Kidney glomerular epithelial cell (primary cell): ENCODE measurements at regions not wholly inside any gene's neighbourhood (a gene's known extent, or its start where the extent isn't known, plus 50 kb on each side); places are given as distances from the start of the nearest gene placed in this dataset.

Source experiments
- DNase-seq: peaks from one replicate; lab custom pipeline; 2025; lab: John Stamatoyannopoulos, UW

GRCh38 chr16:62974424-62974823 is 938.2 kb upstream of the CDH8 start:
- no peak for DNase-seq

- no peak for DNase-seq
These were observed 934.6 kb upstream of the CDH8 start for GRCh38 chr16:62970851-62971250.

- DNase-seq = no peak
These were observed 933.6 kb upstream of the CDH8 start for GRCh38 chr16:62969711-62970318.

- no peak for DNase-seq
These were observed 931.4 kb upstream of the CDH8 start for GRCh38 chr16:62967611-62968010.

- DNase-seq = no peak
These were observed 930.9 kb upstream of the CDH8 start for GRCh38 chr16:62967163-62967562.

- DNase-seq = no peak
These were observed 930.4 kb upstream of the CDH8 start for GRCh38 chr16:62966626-62967025.

GRCh38 chr16:62965831-62966230 is 929.6 kb upstream of the CDH8 start:
- DNase-seq = no peak

- no peak for DNase-seq
These were observed 927.6 kb upstream of the CDH8 start for GRCh38 chr16:62963846-62964245.

GRCh38 chr16:62955033-62955349 is 918.8 kb upstream of the CDH8 start:
- DNase-seq = no peak

- no peak for DNase-seq
These were observed 918.1 kb upstream of the CDH8 start for GRCh38 chr16:62954144-62955032.

GRCh38 chr16:62950351-62950750 is 914.1 kb upstream of the CDH8 start:
- DNase-seq = no peak

GRCh38 chr16:62940569-62940968 is 904.3 kb upstream of the CDH8 start:
- no peak for DNase-seq

GRCh38 chr16:62939687-62940086 is 903.4 kb upstream of the CDH8 start:
- DNase-seq = no peak

- DNase-seq = no peak
These were observed 897.7 kb upstream of the CDH8 start for GRCh38 chr16:62933929-62934328.

GRCh38 chr16:62929593-62929992 is 893.4 kb upstream of the CDH8 start:
- DNase-seq = no peak

GRCh38 chr16:62927122-62927521 is 890.9 kb upstream of the CDH8 start:
- DNase-seq = no peak

- DNase-seq = no peak
These were observed 890.0 kb upstream of the CDH8 start for GRCh38 chr16:62926121-62926801.

GRCh38 chr16:62921904-62922303 is 885.7 kb upstream of the CDH8 start:
- DNase-seq = no peak

GRCh38 chr16:62913924-62914323 is 877.7 kb upstream of the CDH8 start:
- no peak for DNase-seq

GRCh38 chr16:62913333-62913732 is 877.1 kb upstream of the CDH8 start:
- no peak for DNase-seq

GRCh38 chr16:62909597-62909996 is 873.4 kb upstream of the CDH8 start:
- no peak for DNase-seq

- no peak for DNase-seq
These were observed 871.3 kb upstream of the CDH8 start for GRCh38 chr16:62907562-62907961.

- no peak for DNase-seq
These were observed 867.8 kb upstream of the CDH8 start for GRCh38 chr16:62903961-62904502.
